ENCODE measurements at regions not wholly inside any gene's neighbourhood (a gene's known extent, or its start where the extent isn't known, plus 50 kb on each side); places are given as distances from the start of the nearest gene placed in this dataset.

DNA sequence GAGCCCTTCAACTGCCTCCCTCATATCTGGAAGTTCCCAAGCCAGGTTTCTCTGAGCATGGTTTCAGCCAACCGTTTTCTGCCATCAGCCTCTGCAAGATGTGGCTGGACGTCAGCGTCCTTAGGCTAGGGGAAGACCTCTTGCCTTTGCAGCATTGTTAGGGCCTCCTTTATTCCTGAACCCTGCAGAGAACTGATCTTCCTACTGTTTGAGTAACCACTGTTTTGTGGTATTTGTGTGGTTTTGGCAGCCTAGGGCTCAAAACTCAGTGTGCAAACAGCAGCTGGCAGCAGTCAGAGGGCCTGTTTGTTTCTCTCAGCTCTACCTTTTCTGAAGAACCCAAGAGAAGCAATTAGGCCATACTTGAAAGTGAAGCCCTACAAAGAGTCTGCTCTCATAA is 83.4 kb upstream of the SEMA3E start:
- TF ChIP-seq, protein P1, sequence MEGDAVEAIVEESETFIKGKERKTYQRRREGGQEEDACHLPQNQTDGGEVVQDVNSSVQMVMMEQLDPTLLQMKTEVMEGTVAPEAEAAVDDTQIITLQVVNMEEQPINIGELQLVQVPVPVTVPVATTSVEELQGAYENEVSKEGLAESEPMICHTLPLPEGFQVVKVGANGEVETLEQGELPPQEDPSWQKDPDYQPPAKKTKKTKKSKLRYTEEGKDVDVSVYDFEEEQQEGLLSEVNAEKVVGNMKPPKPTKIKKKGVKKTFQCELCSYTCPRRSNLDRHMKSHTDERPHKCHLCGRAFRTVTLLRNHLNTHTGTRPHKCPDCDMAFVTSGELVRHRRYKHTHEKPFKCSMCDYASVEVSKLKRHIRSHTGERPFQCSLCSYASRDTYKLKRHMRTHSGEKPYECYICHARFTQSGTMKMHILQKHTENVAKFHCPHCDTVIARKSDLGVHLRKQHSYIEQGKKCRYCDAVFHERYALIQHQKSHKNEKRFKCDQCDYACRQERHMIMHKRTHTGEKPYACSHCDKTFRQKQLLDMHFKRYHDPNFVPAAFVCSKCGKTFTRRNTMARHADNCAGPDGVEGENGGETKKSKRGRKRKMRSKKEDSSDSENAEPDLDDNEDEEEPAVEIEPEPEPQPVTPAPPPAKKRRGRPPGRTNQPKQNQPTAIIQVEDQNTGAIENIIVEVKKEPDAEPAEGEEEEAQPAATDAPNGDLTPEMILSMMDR (IDR thresholded peaks at IDR 0.05) = no peak
- no peak for TF ChIP-seq POLR2AphosphoS5 (IDR thresholded peaks at IDR 0.05)
- TF ChIP-seq POLR2A (IDR thresholded peaks at IDR 0.05) = no peak
- no peak for TF ChIP-seq EP300 (IDR thresholded peaks at IDR 0.05)

All from gastroesophageal sphincter (tissue), 3 donors.